ENCODE measurements at regions not wholly inside any gene's neighbourhood (a gene's known extent, or its start where the extent isn't known, plus 50 kb on each side); places are given as distances from the start of the nearest gene placed in this dataset.

- no peak for ATAC-seq (ENCODE audit: insufficient number of reproducible peaks, low FRiP score, low read depth)
- no peak overlapping the region for H3K27ac ChIP-seq
- no peak for TF ChIP-seq CTCF (IDR thresholded peaks at IDR 0.05)
- H3K4me1 ChIP-seq (ENCODE audit: control insufficient read depth in 1 of 2, low read depth in 2 of 2), result no peaks in the 10 kb centered on the region
- no peaks in the 10 kb centered on the region for H3K27me3 ChIP-seq (replicated peaks; ENCODE audit: insufficient read depth)
- DNase-seq (ENCODE audit: low spot score), result no peak
- no peak overlapping the region for H3K4me3 ChIP-seq
- no peaks in the 10 kb centered on the region for H3K36me3 ChIP-seq
- H3K9me3 ChIP-seq, result no peaks in the 10 kb centered on the region
Observed at GRCh38 chr3:107055181-107055942, 321.9 kb upstream of the CCDC54 start.

GRCh38 chr3:107061466-107061865 is 315.8 kb upstream of the CCDC54 start:
- Histone ChIP-seq H3K4me3 (no peak overlapping the region), H3K36me3 (no peaks in the 10 kb centered on the region), H3K9me3 (no peaks in the 10 kb centered on the region), H3K27me3 (replicated peaks; ENCODE audit: insufficient read depth) (no peaks in the 10 kb centered on the region), H3K27ac (no peak overlapping the region), H3K4me1 (ENCODE audit: control insufficient read depth in 1 of 2, low read depth in 2 of 2) (peaks cover 15 to 35% of the 10 kb centered on the region in 2 donors)
- ATAC-seq (ENCODE audit: insufficient number of reproducible peaks, low FRiP score, low read depth) (no peak), DNase-seq (ENCODE audit: low spot score) (no peak)
- TF ChIP-seq CTCF (IDR thresholded peaks at IDR 0.05), result no peak

- ATAC-seq (ENCODE audit: insufficient number of reproducible peaks, low FRiP score, low read depth) (no peak), DNase-seq (ENCODE audit: low spot score) (no peak)
- no peak for TF ChIP-seq CTCF (IDR thresholded peaks at IDR 0.05)
- no peak overlapping the region for H3K4me3 ChIP-seq
- H3K4me1 ChIP-seq (ENCODE audit: control insufficient read depth in 1 of 2, low read depth in 2 of 2), result peaks cover 15 to 35% of the 10 kb centered on the region in 2 donors
- H3K36me3 ChIP-seq, result no peaks in the 10 kb centered on the region
- no peaks in the 10 kb centered on the region for H3K27me3 ChIP-seq (replicated peaks; ENCODE audit: insufficient read depth)
- H3K9me3 ChIP-seq, result no peaks in the 10 kb centered on the region
- H3K27ac ChIP-seq, result no peak overlapping the region
Observed at GRCh38 chr3:107062310-107062709, 314.9 kb upstream of the CCDC54 start.

DNA sequence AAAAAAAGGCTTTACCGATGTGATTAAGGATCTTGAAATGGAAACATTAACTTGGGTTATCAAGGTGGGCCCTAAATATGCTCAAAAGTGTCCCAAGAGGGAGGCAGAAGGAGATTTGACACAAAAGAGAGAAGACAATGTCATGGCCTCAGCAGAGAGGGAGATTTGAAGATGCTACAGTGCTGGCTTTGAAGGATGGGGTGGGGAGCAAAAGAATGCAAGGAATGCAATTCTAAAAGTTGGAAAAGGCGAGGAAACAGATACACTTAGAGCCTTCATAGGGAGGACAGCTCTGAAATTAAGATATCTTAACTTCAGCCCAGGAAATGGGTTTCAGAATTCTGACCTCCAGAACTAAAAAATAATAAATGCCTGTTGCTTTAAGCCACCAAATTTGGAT is 314.5 kb upstream of the CCDC54 start:
- no peak overlapping the region for H3K27ac ChIP-seq
- H3K4me3 ChIP-seq, result no peak overlapping the region
- no peak for TF ChIP-seq CTCF (IDR thresholded peaks at IDR 0.05)
- peaks cover 15 to 35% of the 10 kb centered on the region in 2 donors for H3K4me1 ChIP-seq (ENCODE audit: control insufficient read depth in 1 of 2, low read depth in 2 of 2)
- DNase-seq (ENCODE audit: low spot score) (no peak), ATAC-seq (ENCODE audit: insufficient number of reproducible peaks, low FRiP score, low read depth) (no peak)
- H3K9me3 ChIP-seq, result no peaks in the 10 kb centered on the region
- H3K27me3 ChIP-seq (replicated peaks; ENCODE audit: insufficient read depth), result no peaks in the 10 kb centered on the region
- no peaks in the 10 kb centered on the region for H3K36me3 ChIP-seq

GRCh38 chr3:107063351-107063750 is 313.9 kb upstream of the CCDC54 start:
- ATAC-seq (ENCODE audit: insufficient number of reproducible peaks, low FRiP score, low read depth), result no peak
- Histone ChIP-seq H3K27ac (no peak overlapping the region), H3K9me3 (no peaks in the 10 kb centered on the region)

More at GRCh38 chr3:107063351-107063750, 313.9 kb upstream of the CCDC54 start:
- H3K36me3 ChIP-seq, result no peaks in the 10 kb centered on the region
- H3K4me3 ChIP-seq, result no peak overlapping the region
- no peak for TF ChIP-seq CTCF (IDR thresholded peaks at IDR 0.05)
- peaks cover 15 to 35% of the 10 kb centered on the region in 2 donors for H3K4me1 ChIP-seq (ENCODE audit: control insufficient read depth in 1 of 2, low read depth in 2 of 2)
- H3K27me3 ChIP-seq (replicated peaks; ENCODE audit: insufficient read depth), result no peaks in the 10 kb centered on the region
- DNase-seq (ENCODE audit: low spot score), result no peak
